ACC112 (cell line): ENCODE measurements at regions not wholly inside any gene's neighbourhood (a gene's known extent, or its start where the extent isn't known, plus 50 kb on each side); places are given as distances from the start of the nearest gene placed in this dataset.

Experiments
- H2AFZ ChIP-seq: fragments of 200-600 bp; sonication (generic); one replicate; pipeline ENCODE4 v1.6.0; 2017; ENCODE audit warnings: antibody characterized with exemption, low read length; ENCODE audit not compliant: unreplicated experiment
- H3K27ac ChIP-seq: fragments of 200-600 bp; sonication (generic); 2 replicates; pipeline ENCODE4 v1.5.1; 2014; ENCODE audit warnings: low read depth, mild to moderate bottlenecking, antibody characterized with exemption, low read length, moderate library complexity
- H3K27me3 ChIP-seq: fragments of 200-600 bp; sonication (generic); 2 replicates; pipeline ENCODE4 v1.6.1; 2014; ENCODE audit warnings: mild to moderate bottlenecking, antibody characterized with exemption, low read length, moderate library complexity, mixed read lengths; ENCODE audit not compliant: insufficient read depth
- H3K36me3 ChIP-seq: fragments of 200-600 bp; sonication (generic); 2 replicates; pipeline ENCODE4 v1.6.1; 2016; ENCODE audit warnings: mild to moderate bottlenecking, antibody characterized with exemption, low read length, moderate library complexity, mixed read lengths; ENCODE audit not compliant: insufficient read depth
- H3K4me1 ChIP-seq: fragments of 200-600 bp; sonication (generic); one replicate; pipeline ENCODE4 v1.6.1; 2016; ENCODE audit warnings: low read length, mixed read lengths; ENCODE audit not compliant: insufficient read depth, unreplicated experiment, control insufficient read depth
- H3K4me3 ChIP-seq: fragments of 200-600 bp; sonication (generic); 2 replicates; pipeline ENCODE4 v1.5.1; 2014; ENCODE audit warnings: mild to moderate bottlenecking, low read depth, low read length
- H3K79me2 ChIP-seq: fragments of 200-600 bp; sonication (generic); one replicate; pipeline ENCODE4 v1.6.0; 2016; ENCODE audit warnings: low read length; ENCODE audit not compliant: control insufficient read depth, unreplicated experiment, insufficient read depth

GRCh38 chr2:13006829-13007717, 290.3 kb downstream of the TRIB2 start:
- Histone ChIP-seq H3K4me3 (peak overlapping the region; percentile 67), H3K36me3 (no peaks in the 10 kb centered on the region), H2AFZ (peak overlapping the region; percentile 67), H3K27me3 (no peaks in the 10 kb centered on the region), H3K27ac (no peak overlapping the region), H3K79me2 (no peaks in the 10 kb centered on the region), H3K4me1 (peaks cover 20% of the 10 kb centered on the region)

GRCh38 chr2:13009027-13009642, 292.4 kb downstream of the TRIB2 start:
- no peak overlapping the region for H2AFZ ChIP-seq
- no peak overlapping the region for H3K4me3 ChIP-seq
- peaks cover 14% of the 10 kb centered on the region for H3K4me1 ChIP-seq
- H3K27me3 ChIP-seq = no peaks in the 10 kb centered on the region; the same call in 1 of the 2 replicates
- H3K79me2 ChIP-seq = no peaks in the 10 kb centered on the region
- H3K36me3 ChIP-seq = no peaks in the 10 kb centered on the region
- no peak overlapping the region for H3K27ac ChIP-seq

- no peaks in the 10 kb centered on the region for H3K36me3 ChIP-seq
- no peak overlapping the region for H2AFZ ChIP-seq
- peaks cover 9% of the 10 kb centered on the region for H3K27me3 ChIP-seq
- H3K27ac ChIP-seq = no peak overlapping the region
- no peaks in the 10 kb centered on the region for H3K79me2 ChIP-seq
- no peak overlapping the region for H3K4me3 ChIP-seq
- H3K4me1 ChIP-seq = peaks cover 14% of the 10 kb centered on the region
Observed at GRCh38 chr2:13010283-13010682, 293.5 kb downstream of the TRIB2 start.

- H3K79me2 ChIP-seq = no peaks in the 10 kb centered on the region
- no peak overlapping the region for H3K4me3 ChIP-seq
- H3K4me1 ChIP-seq = no peaks in the 10 kb centered on the region
- H3K36me3 ChIP-seq = no peaks in the 10 kb centered on the region
- peaks cover 35% of the 10 kb centered on the region for H3K27me3 ChIP-seq
- no peak overlapping the region for H3K27ac ChIP-seq
- H2AFZ ChIP-seq = no peak overlapping the region
Observed at GRCh38 chr2:13014783-13015182, 298.0 kb downstream of the TRIB2 start.

- no peak overlapping the region for H2AFZ ChIP-seq
- peaks cover 42% of the 10 kb centered on the region for H3K27me3 ChIP-seq
- no peaks in the 10 kb centered on the region for H3K79me2 ChIP-seq
- no peaks in the 10 kb centered on the region for H3K4me1 ChIP-seq
- H3K4me3 ChIP-seq = no peak overlapping the region
- H3K36me3 ChIP-seq = no peaks in the 10 kb centered on the region
- no peak overlapping the region for H3K27ac ChIP-seq
Observed at GRCh38 chr2:13015532-13016320, 299.0 kb downstream of the TRIB2 start.

- no peaks in the 10 kb centered on the region for H3K36me3 ChIP-seq
- peaks cover 63% of the 10 kb centered on the region for H3K27me3 ChIP-seq
- H3K4me1 ChIP-seq = no peaks in the 10 kb centered on the region
- no peak overlapping the region for H3K4me3 ChIP-seq
- H3K79me2 ChIP-seq = no peaks in the 10 kb centered on the region
- no peak overlapping the region for H3K27ac ChIP-seq
- H2AFZ ChIP-seq = no peak overlapping the region
Observed at GRCh38 chr2:13018490-13018889, 301.8 kb downstream of the TRIB2 start.

GRCh38 chr2:13019781-13020180, 303.0 kb downstream of the TRIB2 start:
- Histone ChIP-seq H3K36me3 (no peaks in the 10 kb centered on the region), H3K4me3 (no peak overlapping the region), H3K27ac (no peak overlapping the region), H3K4me1 (no peaks in the 10 kb centered on the region), H3K79me2 (no peaks in the 10 kb centered on the region), H2AFZ (no peak overlapping the region), H3K27me3 (peaks cover 61% of the 10 kb centered on the region)

GRCh38 chr2:13020469-13020868, 303.7 kb downstream of the TRIB2 start:
- no peaks in the 10 kb centered on the region for H3K4me1 ChIP-seq
- no peak overlapping the region for H2AFZ ChIP-seq
- H3K27me3 ChIP-seq = peaks cover 55% of the 10 kb centered on the region
- H3K27ac ChIP-seq = no peak overlapping the region
- no peak overlapping the region for H3K4me3 ChIP-seq
- H3K79me2 ChIP-seq = no peaks in the 10 kb centered on the region
- no peaks in the 10 kb centered on the region for H3K36me3 ChIP-seq

- Histone ChIP-seq H3K79me2 (no peaks in the 10 kb centered on the region), H2AFZ (no peak overlapping the region), H3K36me3 (no peaks in the 10 kb centered on the region), H3K27ac (no peak overlapping the region), H3K4me3 (no peak overlapping the region), H3K4me1 (no peaks in the 10 kb centered on the region), H3K27me3 (peaks cover 45% of the 10 kb centered on the region)
Observed at GRCh38 chr2:13021470-13021957, 304.8 kb downstream of the TRIB2 start.

- Histone ChIP-seq H3K79me2 (no peaks in the 10 kb centered on the region), H2AFZ (no peak overlapping the region), H3K4me1 (no peaks in the 10 kb centered on the region)
Observed at GRCh38 chr2:13030606-13031005, 313.9 kb downstream of the TRIB2 start.

More at GRCh38 chr2:13030606-13031005, 313.9 kb downstream of the TRIB2 start:
- Histone ChIP-seq H3K27ac (no peak overlapping the region), H3K27me3 (no peaks in the 10 kb centered on the region), H3K4me3 (no peak overlapping the region), H3K36me3 (no peaks in the 10 kb centered on the region)
